Keratinocyte (primary cell): ENCODE measurements at regions not wholly inside any gene's neighbourhood (a gene's known extent, or its start where the extent isn't known, plus 50 kb on each side); places are given as distances from the start of the nearest gene placed in this dataset.
"Not testable (repeated sequence)": the region's sequence is repeated elsewhere in the genome, so short reads cannot be mapped to it uniquely, and the experiment has no call there.

ENCODE experiments used
- DNase-seq: peaks from one replicate; pipeline ENCODE4 v3.0.0-alpha.2; 2011; ENCODE audit warnings: low read depth, missing footprints, low spot score
- FAIRE-seq: peaks from 2 replicates; lab custom pipeline; 2011; peaks lifted over from hg19 to GRCh38; lab: Jason Lieb, UNC
- H2AFZ ChIP-seq: 2 replicates; pipeline ENCODE4 v1.6.0; 2012; ENCODE audit warnings: low read length, control low read depth, inconsistent platforms; ENCODE audit not compliant: control insufficient read depth
- H3K27ac ChIP-seq: 2 replicates; pipeline ENCODE4 v1.5.1; 2011; ENCODE audit warnings: low read length; ENCODE audit not compliant: control insufficient read depth, insufficient read depth
- H3K27me3 ChIP-seq: 3 replicates; pipeline ENCODE4 v1.6.0; 2011; ENCODE audit warnings: low read length; ENCODE audit not compliant: control insufficient read depth, insufficient read depth; ENCODE audit errors: extremely low read depth
- H3K36me3 ChIP-seq, 2 experiments: 2 replicates in 1 of 2; 3 replicates in 1 of 2; pipeline ENCODE4 v1.5.1; 2011; ENCODE audit warnings: low read length in 2 of 2, mild to moderate bottlenecking in 1 of 2; ENCODE audit not compliant: control insufficient read depth in 2 of 2, insufficient read depth in 2 of 2; ENCODE audit errors: extremely low read depth in 1 of 2
- H3K4me1 ChIP-seq: 3 replicates; pipeline ENCODE4 v1.5.1; 2011; ENCODE audit warnings: low read length; ENCODE audit not compliant: control insufficient read depth, insufficient read depth; ENCODE audit errors: extremely low read depth
- H3K4me2 ChIP-seq: 3 replicates; pipeline ENCODE4 v1.6.0; 2011; ENCODE audit warnings: low read depth, low read length; ENCODE audit not compliant: control insufficient read depth, insufficient read depth; ENCODE audit errors: extremely low read depth
- H3K4me3 ChIP-seq, 3 experiments: fragments of 200-600 bp in 1 of 3; sonication (generic) in 1 of 3; 2 replicates in 2 of 3; 3 replicates in 1 of 3; pipeline ENCODE4 v1.5.1; 2011 to 2016; ENCODE audit warnings: low read length in 3 of 3, mild to moderate bottlenecking in 3 of 3, control low read depth in 2 of 3, inconsistent platforms in 1 of 3, low read depth in 1 of 3, mixed read lengths in 1 of 3, mixed run types in 1 of 3, moderate library complexity in 1 of 3; ENCODE audit not compliant: control insufficient read depth in 2 of 3, insufficient read depth in 2 of 3; ENCODE audit errors: extremely low read depth in 1 of 3
- H3K79me2 ChIP-seq: 2 replicates; pipeline ENCODE4 v1.6.0; 2012; ENCODE audit warnings: low read length; ENCODE audit not compliant: control insufficient read depth, insufficient read depth
- H3K9ac ChIP-seq: 3 replicates; pipeline ENCODE4 v1.6.0; 2011; ENCODE audit warnings: low read length; ENCODE audit not compliant: control insufficient read depth, insufficient read depth; ENCODE audit errors: extremely low read depth
- H3K9me1 ChIP-seq: 3 replicates; pipeline ENCODE4 v1.6.0; 2011; ENCODE audit warnings: low read length; ENCODE audit not compliant: control insufficient read depth, insufficient read depth; ENCODE audit errors: extremely low read depth
- H3K9me3 ChIP-seq: 2 replicates; pipeline ENCODE4 v1.5.1; 2012; ENCODE audit warnings: low read depth, low read length; ENCODE audit not compliant: control insufficient read depth
- H4K20me1 ChIP-seq: 3 replicates; pipeline ENCODE4 v1.6.0; 2011; ENCODE audit warnings: low read length; ENCODE audit not compliant: control insufficient read depth, insufficient read depth; ENCODE audit errors: extremely low read depth
- EZH2 ChIP-seq: IDR thresholded peaks from one replicate; pipeline ENCODE4 v1.6.1; 2012; ENCODE audit warnings: inconsistent platforms, mild to moderate bottlenecking, low read length, moderate library complexity
- dilution Hi-C: fragments of 300-500 bp; cut with MboI; formaldehyde crosslinking; loops from one replicate; pipeline ENCODE4 v1.7.0; 2020; ENCODE audit warnings: low sequenced_read_pairs; ENCODE audit not compliant: extremely low pct_ligation_motif_present
- TF ChIP-seq, protein P1 (sequence below), 3 experiments: IDR thresholded peaks in 1 of 3; conservative IDR thresholded peaks in 1 of 3; optimal IDR thresholded peaks in 1 of 3; 2 replicates in 2 of 3; 3 replicates in 1 of 3; pipeline versions ENCODE3 to v1.5.1; 2011; ENCODE audit warnings: low read length in 3 of 3, mild to moderate bottlenecking in 3 of 3, moderate library complexity in 2 of 3, control low read depth in 1 of 3, inconsistent platforms in 1 of 3; ENCODE audit not compliant: insufficient read depth in 2 of 3; ENCODE audit errors: extremely low read depth in 1 of 3

DNA sequence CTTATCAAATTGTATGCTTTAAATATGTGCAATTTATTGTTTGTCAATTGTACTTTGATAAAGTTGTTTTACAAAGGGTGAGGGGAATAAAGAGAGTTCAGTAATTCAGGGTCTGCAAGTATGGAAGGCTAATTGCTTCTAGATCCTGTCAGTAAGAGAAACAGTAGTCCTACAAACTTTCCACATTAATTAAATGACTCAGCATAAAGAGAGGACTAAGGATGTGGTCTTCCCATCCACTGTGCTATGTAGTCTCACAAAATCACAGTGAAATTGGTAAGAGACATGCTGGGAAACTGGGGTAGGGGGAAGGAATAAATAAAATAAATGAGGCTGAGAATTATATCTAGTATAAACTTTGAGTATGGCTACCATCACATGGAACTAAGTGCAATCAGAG, 130.2 kb upstream of the PKP2 start:
- H3K27ac ChIP-seq: no peak overlapping the region
- no peaks in the 10 kb centered on the region for H3K27me3 ChIP-seq
- no peak overlapping the region for H3K4me3 ChIP-seq
- no peaks in the 10 kb centered on the region for H3K4me1 ChIP-seq
- no peak overlapping the region for H2AFZ ChIP-seq
- no peaks in the 10 kb centered on the region for H3K9me3 ChIP-seq
- FAIRE-seq (no peak), DNase-seq (no peak)
- H4K20me1 ChIP-seq: no peaks in the 10 kb centered on the region
- H3K9me1 ChIP-seq: no peaks in the 10 kb centered on the region
- H3K4me2 ChIP-seq: no peak overlapping the region
- H3K9ac ChIP-seq: no peak overlapping the region
- no peaks in the 10 kb centered on the region for H3K79me2 ChIP-seq
- TF ChIP-seq, protein P1, sequence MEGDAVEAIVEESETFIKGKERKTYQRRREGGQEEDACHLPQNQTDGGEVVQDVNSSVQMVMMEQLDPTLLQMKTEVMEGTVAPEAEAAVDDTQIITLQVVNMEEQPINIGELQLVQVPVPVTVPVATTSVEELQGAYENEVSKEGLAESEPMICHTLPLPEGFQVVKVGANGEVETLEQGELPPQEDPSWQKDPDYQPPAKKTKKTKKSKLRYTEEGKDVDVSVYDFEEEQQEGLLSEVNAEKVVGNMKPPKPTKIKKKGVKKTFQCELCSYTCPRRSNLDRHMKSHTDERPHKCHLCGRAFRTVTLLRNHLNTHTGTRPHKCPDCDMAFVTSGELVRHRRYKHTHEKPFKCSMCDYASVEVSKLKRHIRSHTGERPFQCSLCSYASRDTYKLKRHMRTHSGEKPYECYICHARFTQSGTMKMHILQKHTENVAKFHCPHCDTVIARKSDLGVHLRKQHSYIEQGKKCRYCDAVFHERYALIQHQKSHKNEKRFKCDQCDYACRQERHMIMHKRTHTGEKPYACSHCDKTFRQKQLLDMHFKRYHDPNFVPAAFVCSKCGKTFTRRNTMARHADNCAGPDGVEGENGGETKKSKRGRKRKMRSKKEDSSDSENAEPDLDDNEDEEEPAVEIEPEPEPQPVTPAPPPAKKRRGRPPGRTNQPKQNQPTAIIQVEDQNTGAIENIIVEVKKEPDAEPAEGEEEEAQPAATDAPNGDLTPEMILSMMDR (optimal IDR thresholded peaks at IDR 0.05 in 1 of 3, IDR thresholded peaks at IDR 0.05 in 1 of 3, conservative IDR thresholded peaks at IDR 0.05 in 1 of 3; ENCODE audit: extremely low read depth in 1 of 3, insufficient read depth in 2 of 3, low read length in 3 of 3): no peak
- TF ChIP-seq EZH2: no peak
- no peaks in the 10 kb centered on the region for H3K36me3 ChIP-seq
- dilution Hi-C loops: no loop called here

DNA sequence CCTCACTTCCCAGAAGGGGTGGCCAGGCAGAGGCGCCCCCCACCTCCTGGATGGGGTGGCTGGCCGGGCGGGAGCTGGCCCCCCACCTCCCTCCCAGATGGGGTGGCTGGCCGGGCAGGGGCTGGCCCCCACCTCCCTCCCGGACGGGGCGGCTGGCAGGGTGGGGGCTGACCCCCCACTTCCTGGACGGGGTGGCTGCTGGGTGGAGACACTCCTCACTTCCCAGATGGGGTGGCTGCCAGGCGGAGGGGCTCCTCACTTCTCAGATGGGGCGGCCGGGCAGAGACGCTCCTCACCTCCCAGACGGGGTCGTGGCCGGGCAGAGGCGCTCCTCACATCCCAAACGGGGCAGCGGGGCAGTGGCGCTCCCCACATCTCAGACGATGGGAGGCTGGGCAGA, 126.1 kb upstream of the PKP2 start:
- H3K79me2 ChIP-seq, dilution Hi-C loops: not testable (repeated sequence)

DNA sequence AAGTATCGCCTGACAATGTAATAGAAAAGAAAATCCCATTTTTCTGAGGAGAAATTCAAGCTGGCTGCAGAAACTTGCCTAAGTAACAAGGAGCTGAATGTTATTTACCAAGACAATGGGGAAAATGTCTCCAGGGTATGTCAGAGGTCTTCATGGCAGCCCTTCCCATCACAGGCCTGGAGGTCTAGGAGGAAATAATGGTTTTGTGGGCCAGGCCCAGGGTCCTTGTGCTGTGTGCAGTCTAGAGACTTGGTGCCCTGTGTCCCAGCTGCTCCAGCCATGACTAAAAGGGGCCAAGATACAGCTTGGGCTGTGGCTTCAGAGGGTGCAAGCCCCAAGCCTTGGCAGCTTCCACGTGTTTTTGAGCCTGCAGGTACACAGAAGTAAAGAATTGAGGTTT, 120.5 kb upstream of the PKP2 start:
- H3K9me1 ChIP-seq, H3K4me2 ChIP-seq, H3K9me3 ChIP-seq, H3K36me3 ChIP-seq, FAIRE-seq, H3K79me2 ChIP-seq, H3K4me3 ChIP-seq, H3K9ac ChIP-seq, dilution Hi-C loops, H3K27ac ChIP-seq, H3K27me3 ChIP-seq, H4K20me1 ChIP-seq, DNase-seq, H2AFZ ChIP-seq: not testable (repeated sequence)
- H3K4me1 ChIP-seq: peaks cover 17% of the 10 kb centered on the region

More for the DNA sequence above, 126.1 kb upstream of the PKP2 start:
- H4K20me1 ChIP-seq, H3K4me2 ChIP-seq, H3K4me1 ChIP-seq, FAIRE-seq, H3K4me3 ChIP-seq, H3K27ac ChIP-seq, H3K36me3 ChIP-seq, H3K9me3 ChIP-seq, H3K9me1 ChIP-seq, DNase-seq, H2AFZ ChIP-seq, H3K27me3 ChIP-seq, H3K9ac ChIP-seq: not testable (repeated sequence)
